Spinal cord (tissue), 9 donors: ENCODE measurements at regions not wholly inside any gene's neighbourhood (a gene's known extent, or its start where the extent isn't known, plus 50 kb on each side); places are given as distances from the start of the nearest gene placed in this dataset.
"Not testable (repeated sequence)": the region's sequence is repeated elsewhere in the genome, so short reads cannot be mapped to it uniquely, and the experiment has no call there.

Source experiments
- DNase-seq, 6 donors: peaks; one replicate each; pipeline versions ENCODE4 v3.0.0 to v3.0.0-alpha.2; 2013 to 2015; ENCODE audit warnings: low spot score in 6 of 6, low read depth in 4 of 6
- H3K27ac ChIP-seq: one replicate; pipeline ENCODE4 v1.5.1; 2013; ENCODE audit warnings: low read depth, low read length, control low read depth
- H3K27me3 ChIP-seq: one replicate; pipeline ENCODE4 v1.6.1; 2013; ENCODE audit warnings: low read length; ENCODE audit not compliant: control insufficient read depth, insufficient read depth
- H3K36me3 ChIP-seq: one replicate; pipeline ENCODE4 v1.6.1; 2013; ENCODE audit warnings: low read length; ENCODE audit not compliant: control insufficient read depth, insufficient read depth
- H3K4me1 ChIP-seq: one replicate; pipeline ENCODE4 v1.6.1; 2013; ENCODE audit warnings: low read length; ENCODE audit not compliant: control insufficient read depth, insufficient read depth
- H3K4me3 ChIP-seq: one replicate; pipeline ENCODE4 v1.5.1; 2013; ENCODE audit warnings: low read depth, low read length, control low read depth
- H3K9me3 ChIP-seq: one replicate; pipeline ENCODE4 v1.6.1; 2013; ENCODE audit warnings: low read length; ENCODE audit not compliant: control insufficient read depth, insufficient read depth
- WGBS: methylation state at CpG from one replicate; pipeline ENCODE4 v1.1.5; 2013; ENCODE audit warnings: missing lambda C conversion rate; ENCODE audit not compliant: insufficient coverage; 5-methylcytosine and 5-hydroxymethylcytosine counted together
- donor health status: healthy.

DNA sequence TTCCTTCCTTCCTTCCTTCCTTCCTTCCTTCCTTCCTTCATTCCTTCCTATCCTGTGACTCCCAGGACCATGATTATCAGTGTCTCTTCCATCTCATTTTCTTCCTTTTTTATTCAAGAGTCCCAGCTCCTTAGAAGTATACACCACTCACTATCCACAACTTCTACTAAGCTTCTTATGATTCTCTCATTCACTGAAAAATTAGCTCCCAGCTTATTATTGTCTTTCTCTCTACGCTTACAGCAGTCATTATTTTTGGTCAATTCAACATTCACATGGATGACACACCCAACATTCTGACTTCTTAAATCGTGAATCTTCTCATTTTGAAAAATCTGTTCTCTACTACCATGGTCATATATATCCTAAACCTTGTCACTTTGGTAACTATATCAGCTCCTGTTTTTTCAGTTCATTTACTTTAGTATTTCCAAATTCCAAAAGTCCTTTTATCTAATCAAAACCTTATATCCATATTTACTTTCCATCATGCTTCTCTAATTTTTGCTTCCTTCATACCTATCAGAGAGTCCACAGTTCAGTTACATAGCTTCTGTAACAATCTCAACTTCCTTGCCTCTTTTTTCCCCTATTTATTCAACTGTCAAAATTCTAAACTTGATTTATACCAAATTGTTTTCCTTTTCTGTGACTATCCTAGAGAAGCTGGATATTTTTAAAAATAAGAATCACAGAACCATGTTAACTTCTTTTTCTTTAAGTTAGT is 677.5 kb downstream of the RAPGEF2 start:
- Histone ChIP-seq H3K4me3 (no peak overlapping the region), H3K36me3 (no peaks in the 10 kb centered on the region), H3K4me1 (no peaks in the 10 kb centered on the region), H3K9me3 (no peaks in the 10 kb centered on the region), H3K27me3 (no peaks in the 10 kb centered on the region), H3K27ac (no peak overlapping the region)
- WGBS, result 88% methylated on average over 2 of the region's 2 CpGs
- DNase-seq, result no peak

GRCh38 chr4:159787901-159788300 is 685.0 kb downstream of the RAPGEF2 start:
- Histone ChIP-seq H3K9me3 (no peaks in the 10 kb centered on the region), H3K27me3 (no peaks in the 10 kb centered on the region), H3K36me3 (no peaks in the 10 kb centered on the region), H3K4me3 (no peak overlapping the region), H3K4me1 (no peaks in the 10 kb centered on the region), H3K27ac (no peak overlapping the region)
- no CpG with 5 or more reads among the region's 2 CpGs for WGBS
- peak in 2 of 6 donors; percentile 17 to 47 for DNase-seq

DNA sequence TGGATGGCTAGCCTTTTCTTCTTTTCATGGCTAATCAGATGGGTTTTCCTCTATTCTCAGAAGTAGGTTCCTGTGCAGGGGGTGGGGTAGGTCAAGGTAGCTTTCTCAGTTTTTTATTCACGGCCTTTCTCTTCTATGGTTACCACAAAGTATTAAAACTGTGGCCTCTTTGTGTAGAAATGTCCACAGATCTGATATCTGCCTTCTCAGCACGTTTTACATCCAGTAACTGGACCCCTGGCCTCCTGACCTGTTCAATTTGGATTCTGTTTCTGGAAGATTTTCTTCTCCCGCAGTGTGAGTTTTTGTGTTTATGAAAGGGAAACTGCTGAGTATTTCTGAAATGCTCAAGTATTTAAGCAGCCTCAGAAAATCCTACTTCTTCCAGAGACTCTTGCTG is 688.5 kb downstream of the RAPGEF2 start:
- H3K27me3 ChIP-seq, result no peaks in the 10 kb centered on the region
- WGBS, result no CpG with 5 or more reads among the region's 3 CpGs
- no peak overlapping the region for H3K27ac ChIP-seq
- peak in 1 of 6 donors; percentile 29 for DNase-seq
- H3K4me1 ChIP-seq, result no peaks in the 10 kb centered on the region
- H3K4me3 ChIP-seq, result no peak overlapping the region
- H3K9me3 ChIP-seq, result no peaks in the 10 kb centered on the region
- no peaks in the 10 kb centered on the region for H3K36me3 ChIP-seq

DNA sequence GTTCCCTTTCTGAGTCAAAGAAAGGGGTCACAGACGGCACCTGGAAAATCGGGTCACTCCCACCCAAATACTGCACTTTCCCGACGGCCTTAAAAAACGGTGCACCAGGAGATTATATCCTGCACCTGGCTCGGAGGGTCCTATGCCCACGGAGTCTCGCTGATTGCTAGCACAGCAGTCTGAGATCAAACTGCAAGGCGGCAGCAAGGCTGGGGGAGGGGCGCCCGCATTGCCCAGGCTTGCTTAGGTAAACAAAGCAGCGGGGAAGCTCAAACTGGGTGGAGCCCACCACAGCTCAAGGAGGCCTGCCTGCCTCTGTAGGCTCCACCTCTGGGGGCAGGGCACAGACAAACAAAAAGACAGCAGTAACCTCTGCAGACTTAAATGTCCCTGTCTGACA is 701.7 kb downstream of the RAPGEF2 start:
- not testable (repeated sequence) for H3K36me3 ChIP-seq, DNase-seq, H3K9me3 ChIP-seq, H3K27ac ChIP-seq, H3K4me3 ChIP-seq, H3K4me1 ChIP-seq, H3K27me3 ChIP-seq
- WGBS, result 100% methylated on average over 1 of the region's 12 CpGs

GRCh38 chr4:159823743-159824142 is 720.9 kb downstream of the RAPGEF2 start:
- Histone ChIP-seq H3K9me3 (peaks cover 2% of the 10 kb centered on the region), H3K4me1 (no peaks in the 10 kb centered on the region), H3K4me3 (no peak overlapping the region), H3K27me3 (no peaks in the 10 kb centered on the region), H3K36me3 (no peaks in the 10 kb centered on the region), H3K27ac (no peak overlapping the region)
- DNase-seq, result no peak
- WGBS, result 100% methylated on average over 2 of the region's 2 CpGs

GRCh38 chr4:159828687-159829086 is 725.8 kb downstream of the RAPGEF2 start:
- Histone ChIP-seq H3K27ac (no peak overlapping the region), H3K27me3 (no peaks in the 10 kb centered on the region), H3K4me1 (no peaks in the 10 kb centered on the region), H3K4me3 (no peak overlapping the region), H3K9me3 (no peaks in the 10 kb centered on the region), H3K36me3 (no peaks in the 10 kb centered on the region)
- 50% methylated on average over 1 of the region's 1 CpG for WGBS
- DNase-seq, result no peak

GRCh38 chr4:159829184-159829583 is 726.3 kb downstream of the RAPGEF2 start:
- DNase-seq, result peak in 1 of 6 donors; percentile 21
- WGBS, result no CpG with 5 or more reads among the region's 2 CpGs
- Histone ChIP-seq H3K27me3 (no peaks in the 10 kb centered on the region), H3K9me3 (no peaks in the 10 kb centered on the region), H3K36me3 (no peaks in the 10 kb centered on the region), H3K27ac (no peak overlapping the region), H3K4me3 (no peak overlapping the region), H3K4me1 (no peaks in the 10 kb centered on the region)

GRCh38 chr4:159837071-159837470 is 734.2 kb downstream of the RAPGEF2 start:
- no peak overlapping the region for H3K27ac ChIP-seq
- H3K9me3 ChIP-seq, result no peaks in the 10 kb centered on the region
- no peak overlapping the region for H3K4me3 ChIP-seq
- H3K27me3 ChIP-seq, result no peaks in the 10 kb centered on the region
- DNase-seq, result peak in 3 of 6 donors; percentile 17 to 42 (median 21)
- no CpG with 5 or more reads among the region's 3 CpGs for WGBS
- no peaks in the 10 kb centered on the region for H3K4me1 ChIP-seq
- no peaks in the 10 kb centered on the region for H3K36me3 ChIP-seq

GRCh38 chr4:159855731-159856130 is 752.9 kb downstream of the RAPGEF2 start:
- H3K27ac ChIP-seq, result no peak overlapping the region
- H3K9me3 ChIP-seq, result no peaks in the 10 kb centered on the region
- H3K36me3 ChIP-seq, result no peaks in the 10 kb centered on the region
- no peaks in the 10 kb centered on the region for H3K27me3 ChIP-seq
- no peak for DNase-seq
- no peaks in the 10 kb centered on the region for H3K4me1 ChIP-seq
- WGBS, result 67% methylated on average over 1 of the region's 1 CpG
- no peak overlapping the region for H3K4me3 ChIP-seq

- WGBS, result 100% methylated on average over 1 of the region's 5 CpGs
These were observed 753.6 kb downstream of the RAPGEF2 start for GRCh38 chr4:159856451-159856850.

More at GRCh38 chr4:159856451-159856850, 753.6 kb downstream of the RAPGEF2 start:
- no peaks in the 10 kb centered on the region for H3K27me3 ChIP-seq
- no peak overlapping the region for H3K27ac ChIP-seq
- H3K36me3 ChIP-seq, result no peaks in the 10 kb centered on the region
- H3K4me1 ChIP-seq, result no peaks in the 10 kb centered on the region
- no peak for DNase-seq
- no peak overlapping the region for H3K4me3 ChIP-seq
- no peaks in the 10 kb centered on the region for H3K9me3 ChIP-seq
